Embryonic facial prominence (tissue), 1 donor: ENCODE measurements at regions not wholly inside any gene's neighbourhood (a gene's known extent, or its start where the extent isn't known, plus 50 kb on each side); places are given as distances from the start of the nearest gene placed in this dataset.
"Not testable (repeated sequence)": the region's sequence is repeated elsewhere in the genome, so short reads cannot be mapped to it uniquely, and the experiment has no call there.

Experiments used
- DNase-seq: peaks from one replicate; pipeline ENCODE4 v3.0.0-alpha.2; 2016; ENCODE audit errors: extremely low spot score

DNA sequence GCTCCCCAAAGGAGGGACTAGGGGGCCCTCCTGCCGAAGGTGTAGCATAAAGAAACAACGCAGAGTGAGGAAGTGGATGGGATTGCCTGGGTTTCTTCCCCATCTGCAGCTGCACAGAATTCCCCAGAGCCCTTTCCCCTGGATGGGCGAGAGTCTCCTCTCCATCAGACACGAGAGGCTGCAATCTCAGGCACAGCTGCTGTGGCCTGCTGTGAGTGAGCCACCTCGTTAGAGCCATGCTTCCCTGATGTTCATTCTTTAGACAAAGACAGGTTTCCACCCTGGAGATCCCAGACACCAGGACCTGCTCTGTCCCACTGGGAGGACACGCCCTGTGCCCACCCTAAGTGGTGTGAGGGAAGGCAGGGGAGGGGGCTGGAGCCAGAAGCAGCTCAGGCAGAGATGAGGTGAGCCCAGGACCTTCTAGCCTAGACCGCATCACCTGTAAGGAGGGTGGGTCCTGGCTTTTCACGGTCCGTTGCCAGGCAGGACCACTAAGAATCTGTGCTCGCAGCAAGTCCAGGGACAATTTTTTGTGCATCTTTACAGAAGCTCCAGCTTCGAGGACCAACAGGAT, 268.6 kb upstream of the TCERG1L start:
- DNase-seq = no peak

DNA sequence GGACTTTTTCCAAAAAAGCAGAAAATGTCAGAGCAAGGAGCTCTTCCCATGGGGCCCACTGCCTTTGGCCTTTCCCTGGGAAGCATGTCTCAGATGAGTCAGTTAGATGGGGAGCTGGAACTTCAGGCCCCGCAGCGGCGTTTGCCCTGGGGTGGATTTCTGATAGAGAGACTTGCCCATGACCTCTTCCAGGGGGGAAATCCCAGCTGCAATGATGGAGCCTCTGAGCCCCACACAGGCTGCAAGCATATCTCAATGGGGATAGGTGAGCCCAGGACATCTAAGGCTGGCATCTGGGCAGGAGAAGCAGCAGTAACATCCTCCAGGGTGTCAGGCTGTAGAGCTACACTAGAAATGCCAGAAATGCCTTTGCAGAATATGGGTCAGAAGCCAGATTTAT, 269.2 kb upstream of the TCERG1L start:
- DNase-seq = no peak

DNA sequence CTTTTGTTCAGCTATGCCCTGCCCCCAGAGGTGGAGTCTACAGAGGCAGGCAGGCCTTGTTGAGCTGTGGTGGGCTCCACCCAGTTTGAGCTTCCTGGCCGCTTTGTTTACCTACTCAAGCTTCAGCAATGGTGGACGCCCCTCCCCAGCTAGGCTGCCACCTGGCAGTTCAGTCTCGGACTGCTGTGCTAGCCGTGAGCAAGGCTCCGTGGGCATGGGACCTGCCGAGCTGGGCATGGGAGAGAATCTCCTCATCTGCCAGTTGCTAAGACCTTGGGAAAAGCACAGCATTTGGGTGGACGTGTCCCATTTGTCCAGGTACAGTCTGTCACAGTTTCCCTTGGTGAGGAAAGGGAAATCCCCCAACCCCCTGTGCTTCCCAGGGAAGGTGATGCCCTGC, 270.0 kb upstream of the TCERG1L start:
- DNase-seq = not testable (repeated sequence)

DNA sequence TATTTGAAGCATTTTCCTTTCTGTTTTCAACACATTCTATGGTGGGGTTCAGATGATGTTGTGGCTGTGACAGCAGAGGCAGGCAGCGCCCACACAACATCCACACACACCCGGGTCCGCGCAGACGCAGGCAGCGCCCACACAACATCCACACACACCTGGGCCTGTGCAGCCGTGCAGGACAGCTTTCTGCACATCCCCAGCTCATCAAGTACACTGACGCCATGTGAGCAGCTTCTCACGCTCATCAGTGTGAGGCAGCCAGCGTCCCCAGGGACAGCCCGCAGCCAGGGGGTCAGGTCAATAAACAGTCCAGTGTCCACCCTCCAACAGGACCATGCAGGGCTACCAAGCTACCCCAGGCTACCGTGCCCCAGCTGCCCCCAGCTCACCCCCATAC, 272.8 kb upstream of the TCERG1L start:
- no peak for DNase-seq

- no peak for DNase-seq
Observed at GRCh38 chr10:131585761-131586160, 274.2 kb upstream of the TCERG1L start.

GRCh38 chr10:131586958-131587357, 275.4 kb upstream of the TCERG1L start:
- DNase-seq = no peak

GRCh38 chr10:131587976-131588680, 276.6 kb upstream of the TCERG1L start:
- DNase-seq = no peak

- no peak for DNase-seq
Observed at GRCh38 chr10:131588704-131589220, 277.2 kb upstream of the TCERG1L start.

DNA sequence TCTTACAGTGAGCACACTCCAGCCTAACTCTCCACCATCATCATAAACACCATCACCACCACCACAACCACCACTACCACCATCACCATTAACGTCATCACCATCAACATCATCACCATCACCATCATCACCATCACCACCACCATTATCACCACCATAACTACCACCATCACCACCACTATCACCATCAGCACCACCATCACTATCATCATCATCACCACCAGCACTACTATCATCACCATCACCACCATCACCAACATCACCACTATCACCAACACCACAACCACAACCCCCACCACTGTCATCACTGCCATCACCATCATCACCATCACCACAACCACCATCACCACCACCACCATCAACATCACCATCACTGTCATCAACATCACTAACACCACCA, 279.0 kb upstream of the TCERG1L start:
- DNase-seq = no peak

DNA sequence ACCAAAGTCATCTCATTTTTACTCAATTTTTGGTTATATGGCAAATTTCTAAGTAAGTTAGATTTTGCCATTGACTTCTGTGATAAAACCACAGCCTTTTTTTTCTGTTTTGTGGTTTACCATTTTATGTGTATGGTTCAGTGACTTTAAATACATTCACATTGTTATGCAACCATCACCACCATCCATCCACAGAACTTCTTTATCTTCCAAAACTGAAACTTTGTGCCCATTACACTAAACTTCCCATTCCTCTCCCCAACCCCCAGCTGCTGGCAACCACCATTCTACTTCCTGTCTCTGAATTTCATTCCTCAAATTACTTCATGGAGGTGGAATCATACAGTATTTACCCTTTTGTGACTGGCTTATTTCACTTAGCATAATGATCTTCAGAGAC, 280.4 kb upstream of the TCERG1L start:
- DNase-seq = no peak

DNA sequence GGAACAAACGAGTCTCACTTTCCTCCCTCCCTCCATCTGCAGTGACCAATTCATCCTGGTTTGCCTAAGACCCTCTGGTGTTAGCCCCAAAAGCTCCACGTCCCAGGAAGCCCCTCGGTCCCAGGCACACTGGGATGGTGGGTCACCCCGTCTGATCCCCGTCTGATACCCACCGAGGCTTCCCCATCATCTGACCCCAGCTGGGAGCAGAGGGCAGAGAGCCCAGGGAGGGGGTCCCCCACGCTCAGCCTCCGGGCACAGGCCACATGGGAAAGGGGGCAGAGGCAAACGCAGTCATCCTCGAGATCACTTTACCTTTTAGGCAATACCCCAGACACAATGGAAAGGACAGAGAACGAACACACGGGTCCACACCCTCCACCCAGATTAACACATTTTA, 291.6 kb upstream of the PPP2R2D start:
- no peak for DNase-seq

DNA sequence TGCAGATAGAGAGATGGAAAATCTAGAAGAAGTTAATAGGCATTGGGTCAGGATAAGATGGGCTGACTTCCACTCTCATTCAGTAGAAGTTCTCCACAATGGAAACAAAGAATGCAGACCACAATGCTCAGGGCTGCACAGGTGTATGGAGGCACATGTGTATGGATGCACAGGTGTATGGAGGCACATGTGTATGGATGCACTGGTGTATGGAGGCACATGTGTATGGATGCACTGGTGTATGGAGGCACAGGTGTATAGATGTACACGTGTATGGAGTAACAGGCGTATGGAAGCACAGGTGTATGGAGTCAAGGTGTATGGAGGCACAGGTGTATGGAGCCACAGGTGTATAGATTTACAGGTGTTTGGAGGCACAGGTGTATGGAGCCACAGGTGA, 285.7 kb upstream of the PPP2R2D start:
- no peak for DNase-seq

DNA sequence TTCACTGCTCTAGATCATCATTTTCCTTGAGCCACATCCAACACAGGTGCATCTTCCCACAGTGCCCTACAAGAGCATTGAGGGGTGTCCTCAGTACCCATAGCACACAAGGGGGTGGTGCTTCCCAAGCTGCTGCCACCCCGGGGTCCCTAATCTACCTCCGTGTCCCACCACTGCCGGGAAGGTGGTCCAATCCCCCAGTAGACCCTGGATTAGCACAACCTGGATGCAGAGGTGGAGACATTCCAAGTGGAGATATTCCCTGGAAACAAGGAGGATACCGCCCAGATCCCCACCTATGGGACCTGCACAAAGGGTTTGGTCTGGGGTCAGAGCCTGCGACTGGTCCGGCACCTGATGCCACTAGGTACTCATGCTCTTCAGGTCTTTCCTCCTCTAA, 284.8 kb upstream of the PPP2R2D start:
- DNase-seq = no peak

DNA sequence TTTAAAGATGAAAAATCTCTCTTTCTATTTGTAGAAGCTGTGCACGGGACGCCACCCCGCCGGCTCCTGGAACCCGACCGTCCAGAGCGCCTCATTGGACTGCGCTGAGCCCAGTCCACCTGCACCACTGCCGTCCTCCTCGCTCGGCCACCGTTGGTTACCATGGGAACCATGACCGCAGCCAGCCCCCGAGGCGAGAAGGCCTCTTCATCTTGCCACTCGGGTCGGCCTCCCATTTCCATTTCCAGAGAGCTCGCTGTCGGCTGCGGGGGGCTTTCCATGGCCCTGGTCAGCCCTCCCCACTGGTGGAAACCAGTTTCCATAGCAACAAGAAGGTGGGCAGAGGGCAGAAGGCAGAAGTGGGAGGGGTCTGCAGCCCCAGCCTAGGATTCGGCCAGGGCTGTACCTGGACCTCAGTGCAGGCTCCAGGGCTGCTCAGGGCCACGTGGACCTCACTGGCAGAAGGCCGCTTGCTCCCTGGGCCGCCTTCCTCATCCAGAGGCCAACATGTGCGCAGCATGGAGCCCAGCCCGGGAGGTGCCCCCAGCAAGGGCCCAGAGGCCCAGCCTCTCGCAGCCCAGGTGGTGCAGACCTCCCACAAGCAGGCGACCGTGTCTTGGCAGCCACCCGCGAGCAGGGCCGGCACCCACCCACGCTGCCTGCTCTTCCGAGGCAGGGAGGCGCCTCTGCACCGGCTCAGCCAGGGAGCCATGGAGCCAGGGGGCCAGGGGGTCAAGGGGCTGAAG, 283.5 kb upstream of the PPP2R2D start:
- DNase-seq = no peak

DNA sequence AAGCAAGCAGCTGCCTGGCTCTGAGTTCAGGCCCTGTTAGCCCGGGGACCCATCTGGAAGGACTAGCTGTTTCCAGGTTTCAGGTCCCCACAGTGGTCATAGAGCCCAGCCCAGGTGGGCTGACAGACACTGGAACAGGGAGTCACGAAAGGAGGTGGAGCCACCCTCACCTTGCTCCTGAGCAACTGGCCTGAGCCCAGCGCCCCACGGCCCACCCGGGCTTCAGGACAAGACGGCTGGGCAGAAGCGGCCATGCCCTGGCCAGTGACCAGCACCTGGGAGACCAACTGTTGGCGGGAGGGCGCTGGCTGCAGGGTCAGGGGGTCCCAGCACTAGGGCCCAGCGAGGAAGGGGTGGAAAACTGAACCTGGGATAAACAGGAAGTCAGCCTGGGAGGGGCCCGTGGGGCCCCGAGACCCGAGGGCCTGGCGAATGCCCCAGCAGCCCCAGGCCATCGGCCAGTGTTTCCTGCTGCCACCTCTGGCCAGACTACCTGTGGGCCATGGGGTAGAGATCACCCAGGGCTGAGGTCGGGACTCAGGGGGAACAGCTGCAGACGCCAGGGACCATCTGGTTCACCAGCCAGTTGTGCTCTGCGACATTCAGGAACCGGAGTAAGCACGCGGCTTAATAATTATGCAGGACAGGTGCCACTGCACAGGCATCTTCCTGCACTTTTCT, 282.1 kb upstream of the PPP2R2D start:
- DNase-seq = no peak

GRCh38 chr10:131620314-131620713, 280.5 kb upstream of the PPP2R2D start:
- DNase-seq = no peak

GRCh38 chr10:131620904-131621303, 279.9 kb upstream of the PPP2R2D start:
- no peak for DNase-seq

GRCh38 chr10:131621784-131622624, 278.8 kb upstream of the PPP2R2D start:
- no peak for DNase-seq

GRCh38 chr10:131625041-131625440, 275.8 kb upstream of the PPP2R2D start:
- no peak for DNase-seq

- no peak for DNase-seq
Observed at GRCh38 chr10:131626274-131626673, 274.5 kb upstream of the PPP2R2D start.

DNA sequence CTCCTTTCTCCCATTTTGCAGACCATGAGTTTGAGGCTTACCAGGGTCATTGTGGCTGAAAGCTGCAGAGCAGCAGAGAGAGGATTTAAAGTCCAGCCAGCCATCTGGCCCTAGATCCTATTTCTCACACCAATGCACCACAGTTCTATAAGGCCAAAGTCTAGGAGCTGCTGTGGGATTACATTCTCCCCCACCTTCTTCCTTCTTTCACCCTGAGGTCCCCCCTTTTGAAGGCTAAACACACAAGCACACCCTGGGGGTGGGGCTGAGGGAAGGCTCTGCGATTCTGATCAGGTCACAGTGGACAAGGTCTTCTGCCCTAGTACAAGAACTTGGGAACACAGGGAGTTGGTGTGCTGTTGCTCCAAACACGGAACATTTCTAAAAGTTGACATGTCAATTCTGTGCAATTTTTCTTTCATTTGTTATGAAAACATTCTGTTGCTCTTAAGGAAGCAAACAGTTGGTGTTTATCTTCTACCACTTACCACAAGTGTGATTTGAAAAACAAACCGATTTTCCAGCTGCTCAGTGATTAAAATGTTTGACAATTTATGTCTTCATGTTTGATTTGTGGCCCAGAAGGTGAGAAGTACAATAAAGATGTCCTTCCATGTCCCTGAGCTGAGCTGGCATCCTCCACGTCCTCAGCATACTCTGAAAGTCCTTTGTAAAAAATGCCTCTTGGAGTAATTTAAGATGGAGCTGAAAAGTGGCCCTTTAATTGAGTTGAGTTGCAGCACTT, 271.6 kb upstream of the PPP2R2D start:
- DNase-seq = no peak
